Urothelium cell line (cell line): ENCODE measurements at regions not wholly inside any gene's neighbourhood (a gene's known extent, or its start where the extent isn't known, plus 50 kb on each side); places are given as distances from the start of the nearest gene placed in this dataset.
A peak's percentile ranks its signal among the peaks of the same experiment; 100 is the strongest.

Source experiments
- DNase-seq: peaks from one replicate; pipeline ENCODE4 v3.0.0; 2011; ENCODE audit warnings: low spot score, mixed read lengths
- FAIRE-seq: peaks from 2 replicates; lab custom pipeline; 2011; peaks lifted over from hg19 to GRCh38; lab: Jason Lieb, UNC

- DNase-seq (no peak), FAIRE-seq (no peak)
These were observed 680.8 kb upstream of the FAM241A start for GRCh38 chr4:111464251-111465045.

- DNase-seq (no peak), FAIRE-seq (no peak)
These were observed 678.2 kb upstream of the FAM241A start for GRCh38 chr4:111466811-111467604.

GRCh38 chr4:111475001-111475400 is 670.3 kb upstream of the FAM241A start:
- DNase-seq (no peak), FAIRE-seq (no peak)

GRCh38 chr4:111475666-111476065 is 669.6 kb upstream of the FAM241A start:
- no peak for DNase-seq
- FAIRE-seq = no peak

- DNase-seq (no peak), FAIRE-seq (no peak)
These were observed 664.7 kb upstream of the FAM241A start for GRCh38 chr4:111480510-111480909.

GRCh38 chr4:111483375-111484169 is 661.7 kb upstream of the FAM241A start:
- FAIRE-seq = no peak
- no peak for DNase-seq

GRCh38 chr4:111492496-111492895 is 652.8 kb upstream of the FAM241A start:
- DNase-seq (no peak), FAIRE-seq (no peak)

- no peak for FAIRE-seq
These were observed 650.8 kb upstream of the FAM241A start for GRCh38 chr4:111494471-111494870.

GRCh38 chr4:111494971-111495370 is 650.3 kb upstream of the FAM241A start:
- FAIRE-seq (no peak), DNase-seq (no peak)

More at GRCh38 chr4:111494471-111494870, 650.8 kb upstream of the FAM241A start:
- no peak for DNase-seq

- DNase-seq (no peak), FAIRE-seq (no peak)
These were observed 646.0 kb upstream of the FAM241A start for GRCh38 chr4:111499291-111499690.

- DNase-seq (no peak), FAIRE-seq (no peak)
These were observed 645.5 kb upstream of the FAM241A start for GRCh38 chr4:111499706-111500105.

GRCh38 chr4:111500858-111501257 is 644.4 kb upstream of the FAM241A start:
- DNase-seq (no peak), FAIRE-seq (no peak)

- DNase-seq = no peak
- FAIRE-seq = no peak
These were observed 643.3 kb upstream of the FAM241A start for GRCh38 chr4:111501946-111502345.

- FAIRE-seq = no peak
These were observed 642.6 kb upstream of the FAM241A start for GRCh38 chr4:111502626-111503025.

GRCh38 chr4:111506706-111507105 is 638.5 kb upstream of the FAM241A start:
- no peak for FAIRE-seq
- no peak for DNase-seq

More at GRCh38 chr4:111502626-111503025, 642.6 kb upstream of the FAM241A start:
- no peak for DNase-seq

- no peak for FAIRE-seq
- no peak for DNase-seq
These were observed 634.7 kb upstream of the FAM241A start for GRCh38 chr4:111510535-111510934.

- FAIRE-seq = no peak
These were observed 633.0 kb upstream of the FAM241A start for GRCh38 chr4:111512081-111512783.

GRCh38 chr4:111519683-111520082 is 625.6 kb upstream of the FAM241A start:
- no peak for DNase-seq
- no peak for FAIRE-seq

More at GRCh38 chr4:111512081-111512783, 633.0 kb upstream of the FAM241A start:
- DNase-seq = peak; percentile 41

- FAIRE-seq (no peak), DNase-seq (no peak)
These were observed 614.8 kb upstream of the FAM241A start for GRCh38 chr4:111530446-111530845.

- DNase-seq = no peak
- no peak for FAIRE-seq
These were observed 609.5 kb upstream of the FAM241A start for GRCh38 chr4:111535792-111536191.
